ENCODE measurements at regions not wholly inside any gene's neighbourhood (a gene's known extent, or its start where the extent isn't known, plus 50 kb on each side); places are given as distances from the start of the nearest gene placed in this dataset.

DNA sequence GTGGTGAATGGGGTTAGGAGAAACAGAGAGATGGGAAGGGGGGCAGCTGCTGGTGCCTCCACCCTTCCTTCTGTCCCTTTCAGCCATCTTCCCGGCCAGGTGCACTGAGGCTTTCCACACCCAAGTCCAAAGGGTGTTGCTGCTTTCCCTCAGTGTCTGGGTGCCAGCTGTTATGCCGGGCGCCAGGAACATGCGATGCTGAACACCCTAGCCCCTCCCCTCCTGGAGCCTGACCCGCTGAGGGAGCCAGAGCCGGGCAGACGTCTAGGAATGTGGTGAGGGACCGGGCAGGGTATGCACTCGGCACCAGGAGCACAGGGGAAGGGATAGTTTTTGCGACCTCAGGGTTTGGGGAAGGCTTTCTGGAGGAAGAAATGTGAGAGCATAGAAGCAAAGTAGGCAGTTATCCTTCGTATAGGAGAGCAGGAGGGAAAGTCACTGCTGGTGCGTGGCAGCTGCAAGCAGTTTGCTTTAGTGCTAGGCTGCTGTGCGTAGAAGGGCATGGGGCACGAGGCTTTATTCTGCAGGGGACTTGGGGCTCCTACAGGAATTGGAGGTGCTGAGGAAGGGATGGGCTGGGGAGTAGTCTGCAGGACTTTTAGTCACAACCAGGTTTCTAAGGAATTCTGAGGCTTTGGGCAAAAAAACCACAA, 147.7 kb downstream of the TSN start:
- Histone ChIP-seq H3K36me3 (ENCODE audit: control insufficient read depth in 2 of 2, insufficient read depth in 1 of 2, low read length in 2 of 2) (no peaks in the 10 kb centered on the region), H3K27ac (ENCODE audit: extremely low read depth, low read depth, low read length) (no peak overlapping the region), H3K4me3 (ENCODE audit: low read depth, low read length) (no peak overlapping the region), H3K9me3 (ENCODE audit: control insufficient read depth, insufficient read depth, low read depth, low read length) (no peaks in the 10 kb centered on the region), H3K4me1 (ENCODE audit: control insufficient read depth, insufficient read depth, low read length) (no peaks in the 10 kb centered on the region)
- ChIA-PET POLR2A (no interaction called here), CTCF (no interaction called here)
- TF ChIP-seq ZXDB (tag by site-specific recombination; IDR thresholded peaks at IDR 0.05) (no peak), REPIN1 (tag by site-specific recombination; IDR thresholded peaks at IDR 0.05; ENCODE audit: low read depth) (no peak)

GRCh38 chr2:121904656-121905055, 149.2 kb downstream of the TSN start:
- no peak overlapping the region for H3K27ac ChIP-seq (ENCODE audit: extremely low read depth, low read depth, low read length)
- ChIA-PET CTCF (no interaction called here), POLR2A (no interaction called here)
- TF ChIP-seq ZEB2 (tag by site-specific recombination; IDR thresholded peaks at IDR 0.05) (no peak), REST (tag by site-specific recombination; IDR thresholded peaks at IDR 0.05) (no peak), ZNF776 (tag by site-specific recombination; IDR thresholded peaks at IDR 0.05; ENCODE audit: borderline replicate concordance) (no peak), ZNF302 (tag by site-specific recombination; IDR thresholded peaks at IDR 0.05; ENCODE audit: low read depth) (no peak), OVOL3 (tag by site-specific recombination; IDR thresholded peaks at IDR 0.05) (no peak), ZNF747 (tag by site-specific recombination; IDR thresholded peaks at IDR 0.05) (no peak), IKZF3 (tag by site-specific recombination; IDR thresholded peaks at IDR 0.05) (no peak), ZSCAN23 (tag by site-specific recombination; IDR thresholded peaks at IDR 0.05) (no peak), EGR2 (tag by site-specific recombination; IDR thresholded peaks at IDR 0.05; ENCODE audit: low read depth) (no peak), YY2 (tag by site-specific recombination; IDR thresholded peaks at IDR 0.05) (no peak), ZNF621 (tag by site-specific recombination; IDR thresholded peaks at IDR 0.05) (no peak), PBX3 (CRISPR knock-in tag; IDR thresholded peaks at IDR 0.05) (no peak), ZNF792 (tag by site-specific recombination; IDR thresholded peaks at IDR 0.05) (no peak), ZNF610 (tag by site-specific recombination; IDR thresholded peaks at IDR 0.05; ENCODE audit: borderline replicate concordance) (no peak), ZBTB1 (tag by site-specific recombination; IDR thresholded peaks at IDR 0.05) (no peak)
- no peaks in the 10 kb centered on the region for H3K4me1 ChIP-seq (ENCODE audit: control insufficient read depth, insufficient read depth, low read length)
- no peaks in the 10 kb centered on the region for H3K9me3 ChIP-seq (ENCODE audit: control insufficient read depth, insufficient read depth, low read depth, low read length)
- H3K36me3 ChIP-seq (ENCODE audit: control insufficient read depth in 2 of 2, insufficient read depth in 1 of 2, low read length in 2 of 2): no peaks in the 10 kb centered on the region
- H3K4me3 ChIP-seq (ENCODE audit: low read depth, low read length): no peak overlapping the region

DNA sequence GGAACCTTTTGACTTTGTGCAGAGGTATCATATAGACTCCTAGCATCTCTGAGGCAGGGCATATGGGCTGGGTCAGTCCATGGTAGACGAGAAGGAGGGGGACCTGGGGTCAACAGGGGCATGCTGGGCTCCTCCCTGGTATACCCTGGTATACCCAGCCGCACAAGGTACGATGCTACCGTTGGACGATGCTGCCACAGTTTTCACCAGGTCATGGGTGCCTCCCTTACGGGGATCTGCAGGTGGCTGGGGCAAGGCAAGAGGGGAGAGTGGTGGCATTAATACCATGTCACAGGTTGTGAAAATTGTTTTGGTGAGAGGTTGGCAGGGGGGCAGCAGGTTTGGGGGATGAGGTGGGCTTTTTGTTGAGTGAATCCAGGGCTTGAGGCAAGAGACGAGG, 149.8 kb downstream of the TSN start:
- TF ChIP-seq ZNF214 (tag by site-specific recombination; IDR thresholded peaks at IDR 0.05; ENCODE audit: borderline replicate concordance) (no peak), ZNF707 (tag by site-specific recombination; IDR thresholded peaks at IDR 0.05) (no peak)
- Histone ChIP-seq H3K27ac (ENCODE audit: extremely low read depth, low read depth, low read length) (no peak overlapping the region), H3K4me1 (ENCODE audit: control insufficient read depth, insufficient read depth, low read length) (no peaks in the 10 kb centered on the region), H3K36me3 (ENCODE audit: control insufficient read depth in 2 of 2, insufficient read depth in 1 of 2, low read length in 2 of 2) (no peaks in the 10 kb centered on the region), H3K9me3 (ENCODE audit: control insufficient read depth, insufficient read depth, low read depth, low read length) (no peaks in the 10 kb centered on the region), H3K4me3 (ENCODE audit: low read depth, low read length) (no peak overlapping the region)
- CTCF ChIA-PET: no interaction called here
- POLR2A ChIA-PET: no interaction called here
